ENCODE measurements at regions not wholly inside any gene's neighbourhood (a gene's known extent, or its start where the extent isn't known, plus 50 kb on each side); places are given as distances from the start of the nearest gene placed in this dataset.

DNA sequence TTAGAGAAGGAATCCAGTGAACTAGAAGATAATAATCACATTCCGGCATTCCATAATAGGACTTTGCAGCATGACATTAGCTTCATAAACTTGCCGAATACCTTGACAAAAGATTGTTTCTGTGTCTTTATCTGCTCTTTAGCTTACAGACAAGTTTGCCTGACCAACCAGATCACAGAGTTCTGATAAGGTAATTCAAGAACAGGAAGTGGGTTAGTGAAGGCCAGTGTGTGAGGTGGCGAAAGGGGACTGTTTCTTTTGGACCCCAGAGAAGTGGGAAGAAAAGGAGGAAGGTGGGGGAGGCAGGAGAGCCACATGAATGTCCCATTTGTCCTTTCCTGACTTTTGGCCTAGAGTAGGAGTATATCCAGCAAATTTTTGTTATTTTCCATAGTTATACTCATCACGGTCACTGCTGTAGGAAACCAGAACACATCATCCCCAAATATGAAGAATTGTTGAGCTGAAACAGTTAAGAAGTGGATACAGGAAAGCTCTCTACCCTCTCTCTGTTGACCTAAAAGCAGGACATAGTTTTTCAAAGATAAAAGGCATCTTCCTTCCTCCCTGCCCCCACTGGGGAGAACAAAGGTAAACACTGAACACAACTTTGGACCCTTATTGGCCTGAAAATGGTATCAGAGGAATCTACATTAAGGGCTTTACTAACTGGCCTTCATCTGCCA lies 72.4 kb upstream of the TNFAIP3 start:
- H3K27ac ChIP-seq (ENCODE audit: low read depth in 1 of 2, low read length in 2 of 2): no peak overlapping the region
- H3K4me3 ChIP-seq (ENCODE audit: low read depth in 1 of 3, low read length in 3 of 3): no peak overlapping the region
- H3K36me3 ChIP-seq (ENCODE audit: control insufficient read depth in 4 of 4, insufficient read depth in 3 of 4, low read depth in 1 of 4, low read length in 3 of 4): no peaks in the 10 kb centered on the region
- H3K9ac ChIP-seq (ENCODE audit: low read depth in 1 of 2, low read length in 2 of 2): no peak overlapping the region
- TF ChIP-seq EGR1 (IDR thresholded peaks at IDR 0.05; ENCODE audit: low read depth in 2 of 2) (no peak), TAF1 (conservative IDR thresholded peaks at IDR 0.05) (no peak), YY1 (IDR thresholded peaks at IDR 0.05) (no peak)
- no peaks in the 10 kb centered on the region for H3K9me3 ChIP-seq (ENCODE audit: control insufficient read depth in 4 of 4, low read length in 3 of 4)
- WGBS: 91% methylated on average over 4 of the region's 4 CpGs
- no peak for DNase-seq (ENCODE audit: low spot score)
- no peaks in the 10 kb centered on the region for H3K27me3 ChIP-seq (ENCODE audit: control insufficient read depth in 4 of 4, insufficient read depth in 4 of 4, low read length in 3 of 4)
- no peaks in the 10 kb centered on the region for H3K4me1 ChIP-seq (ENCODE audit: control insufficient read depth in 4 of 4, insufficient read depth in 4 of 4, low read length in 3 of 4)

- Histone ChIP-seq H3K4me3 (ENCODE audit: low read depth in 1 of 3, low read length in 3 of 3) (no peak overlapping the region), H3K9me3 (ENCODE audit: control insufficient read depth in 4 of 4, low read length in 3 of 4) (no peaks in the 10 kb centered on the region), H3K36me3 (ENCODE audit: control insufficient read depth in 4 of 4, insufficient read depth in 3 of 4, low read depth in 1 of 4, low read length in 3 of 4) (no peaks in the 10 kb centered on the region), H3K9ac (ENCODE audit: low read depth in 1 of 2, low read length in 2 of 2) (no peak overlapping the region), H3K4me1 (ENCODE audit: control insufficient read depth in 4 of 4, insufficient read depth in 4 of 4, low read length in 3 of 4) (no peaks in the 10 kb centered on the region), H3K27ac (ENCODE audit: low read depth in 1 of 2, low read length in 2 of 2) (no peak overlapping the region), H3K27me3 (ENCODE audit: control insufficient read depth in 4 of 4, insufficient read depth in 4 of 4, low read length in 3 of 4) (no peaks in the 10 kb centered on the region)
- WGBS: 85% methylated on average over 3 of the region's 3 CpGs
- DNase-seq (ENCODE audit: low spot score): no peak
- no peak for TF ChIP-seq YY1 (IDR thresholded peaks at IDR 0.05)
- no peak for TF ChIP-seq SP1 (IDR thresholded peaks at IDR 0.05)
- no peak for TF ChIP-seq GABPA (IDR thresholded peaks at IDR 0.05 in 1 of 2, conservative IDR thresholded peaks at IDR 0.05 in 1 of 2)
- no peak for TF ChIP-seq JUND (IDR thresholded peaks at IDR 0.05)
- no peak for TF ChIP-seq FOXA1 (IDR thresholded peaks at IDR 0.05)
- no peak for TF ChIP-seq RAD21 (IDR thresholded peaks at IDR 0.05)
- TF ChIP-seq, protein P1, sequence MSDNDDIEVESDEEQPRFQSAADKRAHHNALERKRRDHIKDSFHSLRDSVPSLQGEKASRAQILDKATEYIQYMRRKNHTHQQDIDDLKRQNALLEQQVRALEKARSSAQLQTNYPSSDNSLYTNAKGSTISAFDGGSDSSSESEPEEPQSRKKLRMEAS (IDR thresholded peaks at IDR 0.05): no peak
- no peak for TF ChIP-seq HNF4A (conservative IDR thresholded peaks at IDR 0.05)
- TF ChIP-seq, protein P2, sequence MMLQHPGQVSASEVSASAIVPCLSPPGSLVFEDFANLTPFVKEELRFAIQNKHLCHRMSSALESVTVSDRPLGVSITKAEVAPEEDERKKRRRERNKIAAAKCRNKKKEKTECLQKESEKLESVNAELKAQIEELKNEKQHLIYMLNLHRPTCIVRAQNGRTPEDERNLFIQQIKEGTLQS (IDR thresholded peaks at IDR 0.05): no peak
- TF ChIP-seq REST (IDR thresholded peaks at IDR 0.05): no peak
- TF ChIP-seq, protein P3, sequence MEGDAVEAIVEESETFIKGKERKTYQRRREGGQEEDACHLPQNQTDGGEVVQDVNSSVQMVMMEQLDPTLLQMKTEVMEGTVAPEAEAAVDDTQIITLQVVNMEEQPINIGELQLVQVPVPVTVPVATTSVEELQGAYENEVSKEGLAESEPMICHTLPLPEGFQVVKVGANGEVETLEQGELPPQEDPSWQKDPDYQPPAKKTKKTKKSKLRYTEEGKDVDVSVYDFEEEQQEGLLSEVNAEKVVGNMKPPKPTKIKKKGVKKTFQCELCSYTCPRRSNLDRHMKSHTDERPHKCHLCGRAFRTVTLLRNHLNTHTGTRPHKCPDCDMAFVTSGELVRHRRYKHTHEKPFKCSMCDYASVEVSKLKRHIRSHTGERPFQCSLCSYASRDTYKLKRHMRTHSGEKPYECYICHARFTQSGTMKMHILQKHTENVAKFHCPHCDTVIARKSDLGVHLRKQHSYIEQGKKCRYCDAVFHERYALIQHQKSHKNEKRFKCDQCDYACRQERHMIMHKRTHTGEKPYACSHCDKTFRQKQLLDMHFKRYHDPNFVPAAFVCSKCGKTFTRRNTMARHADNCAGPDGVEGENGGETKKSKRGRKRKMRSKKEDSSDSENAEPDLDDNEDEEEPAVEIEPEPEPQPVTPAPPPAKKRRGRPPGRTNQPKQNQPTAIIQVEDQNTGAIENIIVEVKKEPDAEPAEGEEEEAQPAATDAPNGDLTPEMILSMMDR (IDR thresholded peaks at IDR 0.05; ENCODE audit: low read depth, low read length, missing input control): no peak
- no peak for TF ChIP-seq ZBTB33 (IDR thresholded peaks at IDR 0.05)
These were observed 71.6 kb upstream of the TNFAIP3 start for GRCh38 chr6:137795501-137795900.
